ENCODE measurements at regions not wholly inside any gene's neighbourhood (a gene's known extent, or its start where the extent isn't known, plus 50 kb on each side); places are given as distances from the start of the nearest gene placed in this dataset.

- in situ Hi-C loops (cut with MboI; ENCODE audit: low sequenced_read_pairs): no loop called here
- Histone ChIP-seq H2AFZ (replicated peaks; ENCODE audit: low read length, poor library complexity) (peak overlapping the region; percentile 40), H2BK15ac (ENCODE audit: low read depth, low read length) (peak overlapping the region; percentile 9; the same call in 1 of the 3 replicates), H3K23ac (ENCODE audit: low read depth, low read length) (no peak overlapping the region), H4K5ac (ENCODE audit: low read depth, low read length) (no peak overlapping the region; the same call in 1 of the 2 replicates), H3K14ac (replicated peaks; ENCODE audit: low read depth, low read length) (no peak overlapping the region), H2BK20ac (ENCODE audit: low read depth, low read length) (peak overlapping the region; percentile 75; the same call in 1 of the 2 replicates), H3K56ac (ENCODE audit: extremely low read depth, insufficient read depth, low read length) (no peak overlapping the region), H4K8ac (ENCODE audit: low read depth in 2 of 2, low read length in 2 of 2) (0 out of 4 replicates have a peak overlapping the region, but pooled peaks of 1 of the 2 experiments have one; percentile 4), H3K27ac (ENCODE audit: insufficient read depth, low read length) (no peak overlapping the region), H3K9me1 (ENCODE audit: insufficient read depth, low read length) (0 out of 2 replicates have a peak, but pooled peaks cover 3% of the 10 kb centered on the region), H2BK120ac (ENCODE audit: low read depth, low read length) (peak overlapping the region; percentile 30), H3K4ac (ENCODE audit: low read depth, low read length) (peak overlapping the region; percentile 4), H2AK5ac (ENCODE audit: low read depth, low read length) (peak overlapping the region; percentile 23; the same call in 1 of the 2 replicates), H3K4me1 (ENCODE audit: control insufficient read depth, insufficient read depth, low read length) (peaks cover 6% of the 10 kb centered on the region), H4K20me1 (ENCODE audit: insufficient read depth, low read length) (no peaks in the 10 kb centered on the region), H3K9me3 (ENCODE audit: control insufficient read depth, insufficient read depth, low read length) (no peaks in the 10 kb centered on the region), H3K27me3 (ENCODE audit: control insufficient read depth, insufficient read depth, low read length) (no peaks in the 10 kb centered on the region), H3K4me2 (ENCODE audit: low read depth, low read length) (no peak overlapping the region), H4K91ac (ENCODE audit: insufficient read depth, low read depth, low read length) (peak overlapping the region; percentile 9), H3K36me3 (ENCODE audit: control insufficient read depth, insufficient read depth, low read length) (no peaks in the 10 kb centered on the region), H3K4me3 (ENCODE audit: insufficient read depth, low read depth, low read length) (no peak overlapping the region), H2AK9ac (replicated peaks; ENCODE audit: low read depth, low read length, poor library complexity) (peak overlapping the region; percentile 15), H3K79me1 (ENCODE audit: low read depth in 1 of 2, low read length in 2 of 2) (peaks cover 0 to 8% of the 10 kb centered on the region in 2 experiments; a peak in 1 of 4 replicates), H3K9ac (ENCODE audit: low read depth, low read length) (no peak overlapping the region), H2BK5ac (ENCODE audit: low read depth, low read length, poor library complexity, severe bottlenecking) (no peak overlapping the region), H3K18ac (ENCODE audit: low read depth, low read length) (no peak overlapping the region; the same call in 1 of the 2 replicates)
- TF ChIP-seq BHLHE40 (IDR thresholded peaks at IDR 0.05; ENCODE audit: low read depth, low read length) (no peak), POLR2A (IDR thresholded peaks at IDR 0.05; ENCODE audit: low read depth, low read length) (no peak), ELK1 (IDR thresholded peaks at IDR 0.05; ENCODE audit: borderline replicate concordance, low read depth, low read length) (no peak), MAZ (IDR thresholded peaks at IDR 0.05; ENCODE audit: borderline replicate concordance, low read depth, low read length) (no peak), RAD21 (IDR thresholded peaks at IDR 0.05; ENCODE audit: low read length) (no peak), RCOR1 (IDR thresholded peaks at IDR 0.05; ENCODE audit: insufficient replicate concordance, low read length) (no peak), CTCF (conservative IDR thresholded peaks at IDR 0.05; ENCODE audit: low read depth, low read length) (no peak), RFX5 (IDR thresholded peaks at IDR 0.05; ENCODE audit: low read depth, low read length) (no peak), SMC3 (IDR thresholded peaks at IDR 0.05; ENCODE audit: low read depth, low read length) (no peak), USF2 (IDR thresholded peaks at IDR 0.05; ENCODE audit: low read depth, low read length) (no peak), CHD1 (IDR thresholded peaks at IDR 0.05; ENCODE audit: low read depth, low read length) (no peak), CEBPB (IDR thresholded peaks at IDR 0.05; ENCODE audit: low read depth, low read length) (no peak), FOS (IDR thresholded peaks at IDR 0.05; ENCODE audit: low read depth, low read length) (no peak), MXI1 (IDR thresholded peaks at IDR 0.05; ENCODE audit: borderline replicate concordance, low read depth, low read length) (no peak)
- no TSS peak for BruUV-seq (replicated peaks)
- DNase-seq (no peak), ATAC-seq (ENCODE audit: low read depth) (no peak)
- ChIA-PET POLR2A (ENCODE audit: unreplicated experiment) (no interaction called here), CTCF (interaction anchor here (0.5 kb wide), 1 partner anchor 611 kb away, joined by 3 read pairs; no protein-coding TSS in a partner anchor)
- dilution Hi-C loops (cut with HindIII; ENCODE audit: low sequenced_read_pairs, unreplicated experiment): no loop called here
- intact Hi-C loops (cut with micrococcal nuclease): no loop called here
- WGBS, 2 experiments (ENCODE audit: extremely low coverage in 2 of 2, insufficient read length in 1 of 2): 100% methylated on average over 3 of the region's 8 CpGs; no CpG with 5 or more reads in 1 of the 2 experiments
Observed at GRCh38 chr2:133776936-133777573, 208.8 kb upstream of the NCKAP5 start.
